DND-41 (cell line): ENCODE measurements at regions not wholly inside any gene's neighbourhood (a gene's known extent, or its start where the extent isn't known, plus 50 kb on each side); places are given as distances from the start of the nearest gene placed in this dataset.
"Not testable (repeated sequence)": the region's sequence is repeated elsewhere in the genome, so short reads cannot be mapped to it uniquely, and the experiment has no call there.

Source experiments
- ATAC-seq: fragments of 200-7000 bp; cut with Tn5 transposase; 3 replicates; pipeline ENCODE4 v1.9.1; 2021; ENCODE audit warnings: low read depth; ENCODE audit not compliant: insufficient read depth
- DNase-seq: peaks from one replicate; pipeline ENCODE4 v3.0.0-alpha.2; 2020
- H2AFZ ChIP-seq: 2 replicates; pipeline ENCODE4 v1.6.0; 2012; ENCODE audit warnings: low read depth, low read length
- H3K27ac ChIP-seq: 2 replicates; pipeline ENCODE4 v1.5.1; 2012; ENCODE audit warnings: low read length, inconsistent platforms
- H3K27me3 ChIP-seq: fragments of 200-600 bp; sonication (generic); 2 replicates; pipeline ENCODE4 v1.6.0; 2012; ENCODE audit warnings: low read length, mild to moderate bottlenecking, inconsistent platforms; ENCODE audit not compliant: insufficient read depth, poor library complexity
- H3K36me3 ChIP-seq: 2 replicates; pipeline ENCODE4 v1.5.1; 2012; ENCODE audit warnings: low read length, inconsistent platforms; ENCODE audit not compliant: insufficient read depth
- H3K4me1 ChIP-seq: 2 replicates; pipeline ENCODE4 v1.5.1; 2012; ENCODE audit warnings: mild to moderate bottlenecking, low read length; ENCODE audit not compliant: insufficient read depth
- H3K4me2 ChIP-seq: 2 replicates; pipeline ENCODE4 v1.6.0; 2012; ENCODE audit warnings: mild to moderate bottlenecking, moderate library complexity, low read length, inconsistent platforms; ENCODE audit not compliant: insufficient read depth
- H3K4me3 ChIP-seq, 2 experiments: fragments of 200-600 bp in 1 of 2; shearing (Covaris generic) in 1 of 2; 2 replicates each; pipeline ENCODE4 v1.5.1; 2012 to 2016; ENCODE audit warnings: inconsistent platforms in 2 of 2, low read length in 2 of 2, mild to moderate bottlenecking in 2 of 2, low read depth in 1 of 2, moderate library complexity in 1 of 2
- H3K79me2 ChIP-seq: 2 replicates; pipeline ENCODE4 v1.6.0; 2012; ENCODE audit warnings: low read length, inconsistent platforms; ENCODE audit not compliant: insufficient read depth
- H3K9ac ChIP-seq: 2 replicates; pipeline ENCODE4 v1.6.0; 2012; ENCODE audit warnings: low read depth, mild to moderate bottlenecking, inconsistent platforms, low read length, moderate library complexity
- H3K9me3 ChIP-seq: 2 replicates; pipeline ENCODE4 v1.5.1; 2012; ENCODE audit warnings: low read length, moderate library complexity, mild to moderate bottlenecking, inconsistent platforms; ENCODE audit not compliant: insufficient read depth, severe bottlenecking
- H4K20me1 ChIP-seq: 2 replicates; pipeline ENCODE4 v1.6.0; 2012; ENCODE audit warnings: low read length; ENCODE audit not compliant: insufficient read depth
- TF ChIP-seq, protein P1 (sequence below): IDR thresholded peaks from 2 replicates; pipeline ENCODE4 v1.5.1; 2012; ENCODE audit warnings: borderline replicate concordance, low read length, moderate library complexity, mild to moderate bottlenecking; ENCODE audit not compliant: poor library complexity, severe bottlenecking; ENCODE audit errors: extremely low read depth

DNA sequence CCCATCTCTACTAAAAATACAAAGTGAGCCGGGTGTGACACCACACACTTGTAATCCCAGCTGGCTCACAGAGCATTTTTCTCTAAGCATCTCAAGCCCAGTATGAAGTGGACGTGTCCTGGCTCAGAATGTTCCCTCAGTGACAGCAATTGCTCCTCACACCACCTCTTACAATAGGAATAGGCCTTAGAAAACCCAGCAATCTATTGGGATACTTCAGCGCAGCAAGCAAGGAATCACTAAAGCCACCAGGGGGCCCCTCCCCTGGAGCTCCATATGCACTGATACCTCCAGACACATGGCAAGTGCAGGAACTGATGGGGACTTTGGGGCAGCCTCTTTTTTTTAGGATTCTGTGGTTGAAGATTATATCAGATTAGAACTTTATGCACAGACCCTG lies 82.5 kb upstream of the GOLGA6L6 start:
- ATAC-seq (peak; percentile 89), DNase-seq (peak; percentile 58)
- not testable (repeated sequence) for H3K4me3 ChIP-seq, H3K36me3 ChIP-seq, H3K4me1 ChIP-seq, H4K20me1 ChIP-seq, H3K9ac ChIP-seq, H3K4me2 ChIP-seq, H3K79me2 ChIP-seq, H3K27ac ChIP-seq, H2AFZ ChIP-seq, H3K9me3 ChIP-seq, H3K27me3 ChIP-seq
- TF ChIP-seq, protein P1, sequence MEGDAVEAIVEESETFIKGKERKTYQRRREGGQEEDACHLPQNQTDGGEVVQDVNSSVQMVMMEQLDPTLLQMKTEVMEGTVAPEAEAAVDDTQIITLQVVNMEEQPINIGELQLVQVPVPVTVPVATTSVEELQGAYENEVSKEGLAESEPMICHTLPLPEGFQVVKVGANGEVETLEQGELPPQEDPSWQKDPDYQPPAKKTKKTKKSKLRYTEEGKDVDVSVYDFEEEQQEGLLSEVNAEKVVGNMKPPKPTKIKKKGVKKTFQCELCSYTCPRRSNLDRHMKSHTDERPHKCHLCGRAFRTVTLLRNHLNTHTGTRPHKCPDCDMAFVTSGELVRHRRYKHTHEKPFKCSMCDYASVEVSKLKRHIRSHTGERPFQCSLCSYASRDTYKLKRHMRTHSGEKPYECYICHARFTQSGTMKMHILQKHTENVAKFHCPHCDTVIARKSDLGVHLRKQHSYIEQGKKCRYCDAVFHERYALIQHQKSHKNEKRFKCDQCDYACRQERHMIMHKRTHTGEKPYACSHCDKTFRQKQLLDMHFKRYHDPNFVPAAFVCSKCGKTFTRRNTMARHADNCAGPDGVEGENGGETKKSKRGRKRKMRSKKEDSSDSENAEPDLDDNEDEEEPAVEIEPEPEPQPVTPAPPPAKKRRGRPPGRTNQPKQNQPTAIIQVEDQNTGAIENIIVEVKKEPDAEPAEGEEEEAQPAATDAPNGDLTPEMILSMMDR, result peak; percentile 35

DNA sequence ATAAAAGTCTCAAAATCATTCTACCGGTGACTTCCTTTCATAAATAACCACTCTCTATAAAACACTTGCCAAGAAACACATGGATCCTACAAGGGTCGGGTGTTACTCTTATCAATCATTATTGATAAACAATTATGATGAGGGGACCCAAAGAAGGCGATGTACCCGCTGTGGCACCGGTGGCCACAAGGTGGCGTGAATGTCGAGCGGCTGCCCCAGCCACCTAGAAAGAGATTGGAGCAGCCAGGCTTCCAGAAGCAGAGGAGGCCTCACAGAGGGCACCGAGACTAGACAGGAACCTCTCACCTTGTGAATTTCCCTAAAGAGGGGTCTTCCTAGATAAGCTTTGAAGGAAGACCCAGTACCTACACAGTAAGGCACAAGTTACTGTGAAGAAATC lies 80.5 kb upstream of the GOLGA6L6 start:
- not testable (repeated sequence) for H3K4me3 ChIP-seq, DNase-seq, H3K27ac ChIP-seq, H3K9ac ChIP-seq, H4K20me1 ChIP-seq, H3K9me3 ChIP-seq, H3K27me3 ChIP-seq, H3K79me2 ChIP-seq, H3K4me1 ChIP-seq, H3K4me2 ChIP-seq, H3K36me3 ChIP-seq, H2AFZ ChIP-seq
- peak; percentile 83 for ATAC-seq

GRCh38 chr15:20614549-20614948 lies 72.9 kb upstream of the GOLGA6L6 start:
- not testable (repeated sequence) for H3K36me3 ChIP-seq, H3K27ac ChIP-seq, H3K4me3 ChIP-seq, H4K20me1 ChIP-seq, H3K27me3 ChIP-seq, H3K4me1 ChIP-seq, H3K9ac ChIP-seq, DNase-seq, ATAC-seq, H3K4me2 ChIP-seq, H3K9me3 ChIP-seq, H2AFZ ChIP-seq, H3K79me2 ChIP-seq

- H3K9me3 ChIP-seq, DNase-seq, H2AFZ ChIP-seq, H3K4me1 ChIP-seq, H3K4me2 ChIP-seq, H3K4me3 ChIP-seq, H3K27ac ChIP-seq, H3K36me3 ChIP-seq, H3K79me2 ChIP-seq, ATAC-seq, H4K20me1 ChIP-seq, H3K27me3 ChIP-seq, H3K9ac ChIP-seq: not testable (repeated sequence)
Observed at GRCh38 chr15:20612796-20613195, 71.2 kb upstream of the GOLGA6L6 start.

- H2AFZ ChIP-seq, ATAC-seq, H3K9me3 ChIP-seq, H3K4me3 ChIP-seq, H3K27ac ChIP-seq, H3K4me1 ChIP-seq, H3K9ac ChIP-seq, H3K4me2 ChIP-seq, H3K27me3 ChIP-seq, H3K36me3 ChIP-seq, H4K20me1 ChIP-seq, DNase-seq, H3K79me2 ChIP-seq: not testable (repeated sequence)
Observed at GRCh38 chr15:20612356-20612755, 70.8 kb upstream of the GOLGA6L6 start.

- H3K4me2 ChIP-seq, H2AFZ ChIP-seq, H3K9ac ChIP-seq, H3K4me1 ChIP-seq, H4K20me1 ChIP-seq, ATAC-seq, H3K27ac ChIP-seq, H3K79me2 ChIP-seq, H3K27me3 ChIP-seq, H3K36me3 ChIP-seq, DNase-seq, H3K4me3 ChIP-seq, H3K9me3 ChIP-seq: not testable (repeated sequence)
Observed at GRCh38 chr15:20611667-20612290, 70.2 kb upstream of the GOLGA6L6 start.

- DNase-seq, H3K4me2 ChIP-seq, H3K4me3 ChIP-seq, H3K9me3 ChIP-seq, H3K36me3 ChIP-seq, H2AFZ ChIP-seq, H3K79me2 ChIP-seq, ATAC-seq, H3K27ac ChIP-seq, H3K27me3 ChIP-seq, H3K9ac ChIP-seq, H3K4me1 ChIP-seq, H4K20me1 ChIP-seq: not testable (repeated sequence)
Observed at GRCh38 chr15:20608179-20608578, 66.6 kb upstream of the GOLGA6L6 start.

DNA sequence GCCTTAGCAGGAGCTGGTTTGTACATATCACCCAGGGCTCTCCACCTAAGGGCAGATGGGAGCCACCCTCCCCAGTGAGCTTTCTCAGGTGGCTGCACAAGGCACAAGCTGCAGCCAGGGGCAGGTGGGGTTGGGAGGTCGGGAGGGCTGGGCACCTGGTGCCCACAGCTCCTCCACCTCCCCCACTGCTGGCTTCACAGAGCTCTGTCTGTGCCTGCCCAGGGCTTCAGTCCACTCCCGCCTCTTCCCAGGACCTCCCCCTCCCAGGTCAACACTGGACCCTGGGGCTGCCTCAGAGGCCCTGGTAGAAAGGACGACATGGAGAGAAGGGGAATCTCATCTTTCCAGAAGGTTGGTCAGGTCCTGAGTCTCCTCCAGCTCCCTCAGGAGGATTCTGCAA lies 55.6 kb upstream of the GOLGA6L6 start:
- not testable (repeated sequence) for H3K9me3 ChIP-seq, H3K27me3 ChIP-seq, H3K27ac ChIP-seq, H2AFZ ChIP-seq, H4K20me1 ChIP-seq, H3K4me1 ChIP-seq, H3K79me2 ChIP-seq, H3K36me3 ChIP-seq, H3K9ac ChIP-seq, DNase-seq, ATAC-seq, H3K4me3 ChIP-seq, H3K4me2 ChIP-seq
